ENCODE measurements at regions not wholly inside any gene's neighbourhood (a gene's known extent, or its start where the extent isn't known, plus 50 kb on each side); places are given as distances from the start of the nearest gene placed in this dataset.

DNA sequence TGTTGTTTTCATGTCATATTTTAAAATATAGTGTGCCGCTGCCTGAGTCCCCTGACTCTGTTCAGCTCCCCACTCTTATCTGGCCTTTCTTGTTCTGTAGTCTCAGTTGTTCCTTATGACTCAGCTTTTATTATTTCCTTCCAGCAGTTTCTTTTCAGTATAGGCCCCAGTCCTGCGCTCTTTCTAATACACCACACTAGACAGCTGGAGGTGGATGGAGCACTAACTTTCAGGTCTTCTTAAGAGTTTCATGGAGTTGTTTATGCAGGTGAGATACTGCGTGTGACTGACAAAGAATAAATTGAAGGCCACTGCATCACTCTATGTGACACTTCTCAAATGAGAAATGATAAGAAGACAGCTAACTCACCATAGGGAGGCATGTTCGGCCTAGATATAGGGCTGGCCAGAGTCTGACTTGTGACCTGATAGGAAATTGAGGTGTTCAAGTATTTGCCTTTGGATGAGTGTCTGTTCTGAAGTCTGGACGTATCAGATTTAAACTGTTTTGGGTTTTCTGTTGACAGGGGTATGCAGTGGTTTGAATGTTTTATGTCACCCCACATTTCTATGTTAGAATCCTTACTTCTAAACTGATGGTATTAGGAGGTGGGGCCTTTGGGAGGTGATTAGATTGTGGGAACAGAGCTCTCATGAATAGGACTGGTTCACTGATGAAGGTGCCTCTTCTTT lies 60.8 kb upstream of the CLMN start:
- DNase-seq: no peak

DNA sequence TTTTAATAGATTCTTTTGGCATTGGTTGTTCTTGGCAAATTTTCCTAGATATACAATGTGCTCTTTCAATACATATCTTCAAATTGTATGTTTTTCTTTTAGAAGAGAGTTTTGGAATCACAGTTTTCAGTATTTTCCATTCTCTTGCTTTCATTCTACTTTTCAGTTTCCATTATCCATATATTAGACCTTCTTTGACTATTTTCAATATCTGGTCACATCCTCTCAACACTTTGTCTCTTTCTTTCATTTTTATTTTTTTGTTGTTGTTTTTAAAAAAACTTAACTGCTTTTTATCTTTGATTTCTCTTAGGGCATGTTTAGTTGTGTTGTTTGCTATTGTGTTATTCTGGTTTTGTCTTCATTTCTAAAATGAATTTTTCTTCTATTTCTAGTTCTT lies 59.9 kb upstream of the CLMN start:
- no peak for DNase-seq

DNA sequence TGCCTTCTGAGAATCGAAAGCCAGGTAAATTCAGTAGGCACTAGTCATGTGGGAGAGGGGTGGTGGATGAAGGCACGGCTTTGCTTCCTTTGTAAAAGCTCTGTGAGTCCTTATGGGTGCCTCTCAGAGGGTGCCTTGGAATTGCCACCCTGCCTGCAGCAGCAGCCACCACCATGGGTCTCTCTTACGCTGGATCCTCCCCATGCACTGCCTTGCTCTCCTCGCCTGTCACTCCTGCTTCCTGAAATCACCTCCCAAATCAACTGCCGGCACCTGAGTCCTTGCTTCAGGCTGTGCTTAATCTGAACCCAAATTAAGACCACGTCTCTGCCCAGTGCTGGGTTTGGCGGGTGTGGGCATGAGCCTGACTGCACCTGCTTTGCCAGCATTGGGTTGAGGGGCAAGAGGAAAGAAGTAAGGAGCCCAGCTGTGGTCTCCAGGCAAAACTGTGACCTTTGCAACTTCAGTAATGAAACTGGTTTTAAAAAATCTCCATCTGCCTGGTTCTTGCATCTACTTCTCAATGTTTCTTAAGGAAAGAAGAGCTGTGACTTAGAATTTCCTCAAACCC lies 55.9 kb upstream of the CLMN start:
- no peak for DNase-seq

DNA sequence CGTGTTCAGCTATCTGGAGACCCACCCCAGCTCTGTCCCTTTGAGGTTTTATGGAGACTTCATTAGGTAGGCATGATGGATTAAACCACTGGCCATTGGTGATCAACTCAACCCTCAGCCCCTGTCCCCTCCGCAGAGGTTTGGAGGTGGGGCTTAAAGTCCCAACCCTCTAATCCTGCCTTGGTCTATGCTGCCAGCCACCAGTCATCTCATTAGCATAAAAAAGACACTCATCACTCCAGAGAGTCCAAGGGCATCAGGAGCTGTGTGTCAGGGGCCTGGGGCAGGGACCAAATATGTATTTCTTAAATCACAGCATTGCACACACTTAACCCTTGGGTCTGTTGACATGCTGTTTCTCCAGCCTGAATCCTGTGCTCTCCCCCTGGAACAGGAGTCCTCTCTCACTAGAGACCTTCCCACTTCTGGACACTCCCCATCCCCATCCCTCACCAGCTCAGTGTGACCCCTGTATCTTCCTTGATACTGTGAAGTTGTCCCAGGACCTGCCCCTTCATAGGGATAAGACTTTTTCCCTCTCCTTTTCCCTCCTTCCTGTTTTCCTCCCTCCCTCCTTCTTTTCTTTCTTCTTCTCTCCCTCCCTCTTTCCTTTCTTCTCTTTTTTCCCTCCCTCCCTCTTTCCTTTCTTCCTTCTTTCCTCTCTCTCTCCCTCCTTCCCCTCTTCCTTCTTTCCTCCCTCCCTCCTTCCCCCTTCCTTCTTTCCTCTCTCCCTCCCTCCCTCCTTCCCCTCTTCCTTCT lies 54.7 kb upstream of the CLMN start:
- DNase-seq: no peak

DNA sequence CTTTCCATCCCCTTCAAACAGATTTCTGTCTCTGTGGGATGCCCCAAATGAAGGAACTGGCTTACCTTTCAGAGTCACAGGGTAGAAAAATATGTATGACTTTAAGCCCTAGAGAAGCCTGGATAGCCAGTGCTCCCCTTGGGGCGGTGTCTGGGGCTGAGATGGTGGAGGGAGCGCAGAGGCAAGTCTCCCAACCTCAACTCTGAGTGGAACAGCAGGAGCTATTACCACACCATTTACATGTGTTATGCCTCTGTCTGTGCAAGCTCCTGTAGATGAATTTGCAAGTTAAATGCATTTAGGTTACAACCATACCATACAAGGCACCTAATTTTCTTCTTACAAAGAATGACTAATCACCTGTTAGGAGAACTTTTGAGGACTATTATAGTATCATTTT lies 50.4 kb upstream of the CLMN start:
- DNase-seq: no peak
